K562 (cell line): ENCODE measurements at regions not wholly inside any gene's neighbourhood (a gene's known extent, or its start where the extent isn't known, plus 50 kb on each side); places are given as distances from the start of the nearest gene placed in this dataset.

ENCODE experiments used
- ATAC-seq: fragments of 200-7000 bp; cut with Tn5 transposase; 3 replicates; pipeline ENCODE4 v1.9.1; 2020; ENCODE audit warnings: moderate library complexity
- BruUV-seq: library from RNA; stranded (reverse); fragments of 400-500 nt; replicated peaks from 2 replicates; lab custom pipeline; 2021; lab: Mats Ljungman, UMichigan
- CTCF ChIA-PET: fragments of 300-600 bp; formaldehyde crosslinking; extraction: SDS; loops from one replicate; lab custom pipeline; 2021; ENCODE audit warnings: low intra/inter-chr PET ratio; lab: Yijun Ruan, JAX
- POLR2A ChIA-PET: fragments of 300-600, 350-650 bp; sonication (Branson Sonifier 250); formaldehyde crosslinking; extraction: SDS; loops from one replicate; lab custom pipeline; 2021; ENCODE audit warnings: antibody characterized with exemption, inconsistent platforms; lab: Yijun Ruan, JAX
- DNase-seq, 4 experiments: peaks; one replicate each; pipeline versions ENCODE4 v3.0.0 to v3.0.0-alpha.2; 2011 to 2018; ENCODE audit warnings: low spot score in 3 of 4, mixed read lengths in 3 of 4; ENCODE audit errors: extremely low read depth in 1 of 4
- FAIRE-seq: peaks from 2 replicates; lab custom pipeline; 2011; peaks lifted over from hg19 to GRCh38; lab: Jason Lieb, UNC
- H2AFZ ChIP-seq: 2 replicates; pipeline ENCODE4 v1.6.0; 2011; ENCODE audit warnings: low read depth, low read length, control low read depth, inconsistent platforms
- H3K27ac ChIP-seq: fragments of 200-600 bp; 3 replicates; pipeline ENCODE4 v1.8.0; 2011; ENCODE audit warnings: low read depth, mild to moderate bottlenecking, control low read depth, inconsistent platforms, low read length, moderate library complexity, mixed read lengths; ENCODE audit errors: extremely low read depth
- H3K27me3 ChIP-seq, 2 experiments: fragments of 300-600 bp in 1 of 2; 2 replicates in 1 of 2; 3 replicates in 1 of 2; pipeline versions ENCODE4 v1.6.0 to v1.8.0; 2011; ENCODE audit warnings: inconsistent platforms in 2 of 2, low read length in 2 of 2, mild to moderate bottlenecking in 1 of 2, mixed read lengths in 1 of 2, moderate library complexity in 1 of 2; ENCODE audit not compliant: control insufficient read depth in 2 of 2, insufficient read depth in 2 of 2
- H3K36me3 ChIP-seq: fragments of 300-600 bp; 3 replicates; pipeline ENCODE4 v1.8.0; 2011; ENCODE audit warnings: mild to moderate bottlenecking, low read length, inconsistent platforms; ENCODE audit not compliant: control insufficient read depth, insufficient read depth
- H3K4me1 ChIP-seq, 2 experiments: fragments of 200-600 bp in 1 of 2; replicated peaks in 1 of 2; 2 replicates in 1 of 2; 3 replicates in 1 of 2; pipeline versions ENCODE4 v1.5.1 to v1.8.0; 2011; ENCODE audit warnings: inconsistent platforms in 2 of 2, low read length in 2 of 2, mild to moderate bottlenecking in 1 of 2, mixed read lengths in 1 of 2, moderate library complexity in 1 of 2; ENCODE audit not compliant: control insufficient read depth in 2 of 2, insufficient read depth in 2 of 2
- H3K4me2 ChIP-seq: 2 replicates; pipeline ENCODE4 v1.6.1; 2011; ENCODE audit warnings: low read length, control low read depth, inconsistent platforms, mixed read lengths; ENCODE audit not compliant: insufficient read depth
- H3K4me3 ChIP-seq: fragments of 200-600 bp; sonication (generic), shearing (Covaris generic); 2 replicates; pipeline ENCODE4 v1.5.1; 2016; ENCODE audit warnings: control low read depth, inconsistent platforms
- H3K79me2 ChIP-seq: fragments of 200-600 bp; 3 replicates; pipeline ENCODE4 v1.8.0; 2011; ENCODE audit warnings: low read length, inconsistent platforms; ENCODE audit not compliant: control insufficient read depth, insufficient read depth
- H3K9ac ChIP-seq, 2 experiments: 2 replicates each; pipeline versions ENCODE4 v1.6.0 to v1.6.1; 2011; ENCODE audit warnings: low read depth in 2 of 2, low read length in 2 of 2, control low read depth in 1 of 2, inconsistent platforms in 1 of 2, mild to moderate bottlenecking in 1 of 2, mixed read lengths in 1 of 2; ENCODE audit not compliant: insufficient read depth in 1 of 2
- H3K9me1 ChIP-seq: one replicate; pipeline ENCODE4 v1.6.0; 2011; ENCODE audit warnings: inconsistent platforms, mild to moderate bottlenecking, low read length, moderate library complexity; ENCODE audit not compliant: control insufficient read depth, insufficient read depth
- H3K9me3 ChIP-seq: replicated peaks from 2 replicates; pipeline ENCODE4 v1.5.1; 2011; ENCODE audit warnings: low read depth, low read length, inconsistent platforms; ENCODE audit not compliant: control insufficient read depth, insufficient read depth
- H4K20me1 ChIP-seq: replicated peaks from 2 replicates; pipeline ENCODE4 v1.6.1; 2011; ENCODE audit warnings: low read length, inconsistent platforms, mixed read lengths; ENCODE audit not compliant: control insufficient read depth, insufficient read depth
- HNRNPLL ChIP-seq: fragments of 200-400 bp; formaldehyde crosslinking; IDR thresholded peaks from 2 replicates; pipeline ENCODE4 v1.6.1; 2017; ENCODE audit warnings: low read length, low read depth, mild to moderate bottlenecking; ENCODE audit not compliant: poor library complexity, severe bottlenecking
- KLF6 ChIP-seq: fragments of 250-450 bp; sonication (Bioruptor Pico); IDR thresholded peaks from 2 replicates; pipeline ENCODE4 v1.4.0; 2020; ENCODE audit warnings: mild to moderate bottlenecking, moderate library complexity, borderline replicate concordance
- SIN3B ChIP-seq: fragments of 450-650 bp; IDR thresholded peaks from 2 replicates; pipeline ENCODE4 v1.6.1; 2017; ENCODE audit warnings: low read depth, mild to moderate bottlenecking, moderate library complexity
- ZBTB26 ChIP-seq: fragments of 450-650 bp; formaldehyde crosslinking; IDR thresholded peaks from 2 replicates; pipeline ENCODE4 v1.4.0; 2022; ENCODE audit warnings: missing genetic modification characterization
- ZNF133 ChIP-seq: fragments of 250-450 bp; sonication (Bioruptor Pico); IDR thresholded peaks from 2 replicates; pipeline ENCODE4 v1.4.0; 2020; ENCODE audit warnings: mild to moderate bottlenecking
- ZNF408 ChIP-seq: fragments of 250-450 bp; sonication (Bioruptor Pico); IDR thresholded peaks from 2 replicates; pipeline ENCODE4 v1.4.0; 2020; ENCODE audit warnings: low read depth, mild to moderate bottlenecking, moderate library complexity
- WGBS: fragments of 100-300 bp; shearing (Covaris generic); methylation state at CpG from one replicate; pipeline ENCODE4 v1.1.6; 2016; ENCODE audit warnings: low coverage, mixed read lengths; ENCODE audit not compliant: insufficient coverage; ENCODE audit errors: missing lambda C conversion rate; 5-methylcytosine and 5-hydroxymethylcytosine counted together
- in situ Hi-C: fragments of 300-500 bp; cut with MboI; formaldehyde crosslinking; loops from 4 replicates; pipeline ENCODE4 v1.15.0; 2018; ENCODE audit warnings: inconsistent platforms, mixed read lengths
- intact Hi-C: fragments of 100-400 bp; cut with micrococcal nuclease; formaldehyde crosslinking; loops from 2 replicates; pipeline ENCODE4 v1.14.2; 2022

GRCh38 chr2:146615778-146616177, 1229.1 kb upstream of the ACVR2A start:
- FAIRE-seq (no peak), DNase-seq (no peak), ATAC-seq (no peak)
- Histone ChIP-seq H3K27ac (no peak overlapping the region), H3K79me2 (no peaks in the 10 kb centered on the region), H3K9me1 (no peaks in the 10 kb centered on the region), H3K9ac (no peak overlapping the region), H2AFZ (no peak overlapping the region), H3K9me3 (no peaks in the 10 kb centered on the region), H3K4me2 (no peak overlapping the region), H3K4me1 (no peaks in the 10 kb centered on the region), H3K36me3 (no peaks in the 10 kb centered on the region), H3K4me3 (no peak overlapping the region), H4K20me1 (no peaks in the 10 kb centered on the region), H3K27me3 (no peaks in the 10 kb centered on the region)
- in situ Hi-C loops (no loop called here), intact Hi-C loops (no loop called here)
- TF ChIP-seq ZNF408 (no peak), ZBTB26 (CRISPR knock-in tag) (no peak), ZNF133 (CRISPR knock-in tag) (no peak), SIN3B (no peak), KLF6 (CRISPR knock-in tag) (no peak), HNRNPLL (no peak)
- ChIA-PET POLR2A (no interaction called here), CTCF (no interaction called here)
- no TSS peak for BruUV-seq
- WGBS = 0% methylated on average over 1 of the region's 1 CpG
